Hepatocyte (in vitro differentiated cells): ENCODE measurements at regions not wholly inside any gene's neighbourhood (a gene's known extent, or its start where the extent isn't known, plus 50 kb on each side); places are given as distances from the start of the nearest gene placed in this dataset.

Experiments
- DNase-seq: peaks from one replicate; pipeline ENCODE4 v3.0.0-alpha.2; 2016; ENCODE audit warnings: low spot score
- H2AFZ ChIP-seq: fragments of 200-600 bp; sonication (generic); 2 replicates; pipeline ENCODE4 v1.6.0; 2016; ENCODE audit warnings: antibody characterized with exemption, mild to moderate bottlenecking
- H3K27ac ChIP-seq: fragments of 200-600 bp; sonication (generic); 2 replicates; pipeline ENCODE4 v1.5.1; 2016; ENCODE audit warnings: mild to moderate bottlenecking
- H3K27me3 ChIP-seq: fragments of 200-600 bp; sonication (generic); 2 replicates; pipeline ENCODE4 v1.6.1; 2016
- H3K36me3 ChIP-seq: fragments of 200-600 bp; sonication (generic); replicated peaks from 2 replicates; pipeline ENCODE4 v1.5.1; 2016; ENCODE audit warnings: low read depth; ENCODE audit not compliant: insufficient read depth
- H3K4me1 ChIP-seq: fragments of 200-600 bp; sonication (generic); 2 replicates; pipeline ENCODE4 v1.5.1; 2016; ENCODE audit warnings: mild to moderate bottlenecking, moderate library complexity; ENCODE audit not compliant: insufficient read depth
- H3K4me2 ChIP-seq: fragments of 200-600 bp; sonication (generic); 2 replicates; pipeline ENCODE4 v1.6.0; 2016
- H3K4me3 ChIP-seq: fragments of 200-600 bp; sonication (generic); 2 replicates; pipeline ENCODE4 v1.5.1; 2016; ENCODE audit warnings: mild to moderate bottlenecking
- H3K79me2 ChIP-seq: fragments of 200-600 bp; sonication (generic); 2 replicates; pipeline ENCODE4 v1.6.0; 2017; ENCODE audit warnings: mild to moderate bottlenecking
- H3K9me2 ChIP-seq: fragments of 200-600 bp; sonication (generic); replicated peaks from 2 replicates; pipeline ENCODE4 v1.6.0; 2017; ENCODE audit warnings: mild to moderate bottlenecking; ENCODE audit not compliant: insufficient read depth
- H3K9me3 ChIP-seq: fragments of 200-600 bp; sonication (generic); 2 replicates; pipeline ENCODE4 v1.5.1; 2016; ENCODE audit warnings: low read depth, mild to moderate bottlenecking
- H4K20me1 ChIP-seq: fragments of 200-600 bp; sonication (generic); 2 replicates; pipeline ENCODE4 v1.6.0; 2016; ENCODE audit warnings: mild to moderate bottlenecking; ENCODE audit not compliant: insufficient read depth, poor library complexity, severe bottlenecking
- CTCF ChIP-seq: fragments of 200-600 bp; sonication (generic); IDR thresholded peaks from 2 replicates; pipeline ENCODE4 v1.5.1; 2016; ENCODE audit warnings: antibody characterized with exemption, mild to moderate bottlenecking; ENCODE audit not compliant: poor library complexity
- EZH2 ChIP-seq: fragments of 200-600 bp; sonication (generic); IDR thresholded peaks from 2 replicates; pipeline ENCODE4 v1.6.1; 2016; ENCODE audit warnings: antibody characterized with exemption, mild to moderate bottlenecking, borderline replicate concordance
- EZH2phosphoT487 ChIP-seq: fragments of 200-600 bp; sonication (generic); IDR thresholded peaks from one replicate; pipeline ENCODE4 v1.6.1; 2018; ENCODE audit warnings: antibody characterized with exemption, mild to moderate bottlenecking, low read depth, moderate library complexity; ENCODE audit not compliant: unreplicated experiment, severe bottlenecking
- WGBS: methylation state at CpG from one replicate; pipeline ENCODE4 v1.1.6; 2016; ENCODE audit warnings: low lambda C conversion rate; ENCODE audit errors: missing lambda C conversion rate; 5-methylcytosine and 5-hydroxymethylcytosine counted together

DNA sequence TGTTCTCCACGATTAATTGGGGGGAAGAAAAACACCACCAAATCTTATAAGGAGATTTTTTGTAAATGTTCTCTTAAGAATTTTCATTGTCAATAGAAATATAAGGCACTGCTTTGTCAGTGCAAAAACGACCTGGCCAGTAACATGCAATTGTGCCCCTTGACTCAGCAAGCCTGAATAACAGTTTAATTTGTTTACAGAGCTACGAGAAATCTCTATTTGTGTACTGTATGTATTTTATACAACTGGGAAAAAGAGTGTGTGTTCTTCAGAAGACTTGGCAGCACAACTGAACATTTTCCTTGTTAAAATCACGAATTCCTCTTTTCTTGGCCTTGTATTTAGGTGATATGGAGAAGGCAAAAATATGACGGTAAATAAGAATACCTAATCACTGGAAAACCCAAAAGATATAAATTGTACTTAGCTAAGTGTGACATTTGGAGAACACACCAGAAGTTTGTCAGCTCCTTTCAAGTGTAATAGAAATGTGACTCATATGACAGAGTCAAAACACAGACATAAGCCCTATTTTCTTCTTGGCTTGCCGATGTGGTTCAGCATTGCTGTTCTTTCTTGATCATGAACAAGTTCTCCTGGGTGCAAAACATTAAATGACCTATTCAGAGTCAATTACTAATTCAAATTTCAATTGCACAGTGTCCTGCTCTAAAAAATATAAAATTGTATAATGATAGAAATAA, 945.0 kb upstream of the INTU start:
- no peaks in the 10 kb centered on the region for H3K9me2 ChIP-seq
- no peak overlapping the region for H3K4me3 ChIP-seq
- H3K9me3 ChIP-seq, result no peaks in the 10 kb centered on the region
- TF ChIP-seq EZH2phosphoT487 (no peak), CTCF (no peak), EZH2 (no peak)
- no peak overlapping the region for H3K27ac ChIP-seq
- H3K79me2 ChIP-seq, result no peaks in the 10 kb centered on the region
- no peaks in the 10 kb centered on the region for H3K27me3 ChIP-seq
- no peak for DNase-seq
- H3K36me3 ChIP-seq, result no peaks in the 10 kb centered on the region
- no peaks in the 10 kb centered on the region for H4K20me1 ChIP-seq
- H3K4me1 ChIP-seq, result no peaks in the 10 kb centered on the region
- WGBS, result 58% methylated on average over 6 of the region's 6 CpGs
- no peak overlapping the region for H2AFZ ChIP-seq
- no peak overlapping the region for H3K4me2 ChIP-seq

DNA sequence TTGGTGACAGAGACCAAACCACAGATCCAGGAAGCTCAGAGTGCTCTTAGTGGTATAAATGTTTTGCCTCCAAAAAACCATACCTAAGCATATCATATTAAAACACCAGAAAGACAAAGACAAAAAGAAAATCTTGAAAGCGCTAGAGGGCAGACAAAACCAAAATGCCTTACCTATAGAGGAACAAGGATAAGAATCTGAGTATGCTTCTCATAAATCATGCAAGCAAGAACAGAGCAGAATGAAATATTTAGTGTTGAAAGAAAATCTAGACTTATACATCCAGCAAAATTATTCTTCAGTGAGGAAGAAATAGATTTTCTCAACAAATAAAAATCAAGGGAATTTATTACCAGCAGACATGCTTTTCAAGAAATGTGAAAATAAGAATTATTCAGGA, 941.0 kb upstream of the INTU start:
- Histone ChIP-seq H3K4me3 (no peak overlapping the region), H3K4me1 (no peaks in the 10 kb centered on the region), H3K27me3 (no peaks in the 10 kb centered on the region), H3K9me2 (no peaks in the 10 kb centered on the region), H3K79me2 (no peaks in the 10 kb centered on the region), H3K9me3 (no peaks in the 10 kb centered on the region), H3K4me2 (no peak overlapping the region), H2AFZ (no peak overlapping the region), H3K36me3 (no peaks in the 10 kb centered on the region), H3K27ac (no peak overlapping the region), H4K20me1 (no peaks in the 10 kb centered on the region)
- TF ChIP-seq EZH2, result no peak
- no peak for DNase-seq
- WGBS, result 94% methylated on average over 1 of the region's 1 CpG

DNA sequence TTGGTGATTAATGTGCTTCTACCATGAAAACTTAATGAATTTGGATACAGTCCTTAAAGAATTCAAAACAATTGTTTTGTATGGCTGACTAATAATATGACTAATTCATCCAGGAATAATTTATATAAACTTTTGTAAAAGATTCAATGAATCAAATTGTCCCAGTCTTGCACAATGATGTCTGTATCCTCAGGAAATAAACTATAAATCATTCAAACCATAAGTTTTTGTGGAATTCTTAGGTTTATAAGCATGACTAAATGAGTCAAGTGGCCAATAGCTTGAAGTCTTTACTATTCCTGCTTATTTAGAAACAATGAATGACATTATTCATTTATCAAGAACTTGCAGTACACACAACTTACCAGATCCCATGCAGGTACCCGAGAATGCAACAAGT, 935.0 kb upstream of the INTU start:
- Histone ChIP-seq H3K36me3 (no peaks in the 10 kb centered on the region), H3K9me3 (no peaks in the 10 kb centered on the region), H3K27ac (no peak overlapping the region), H3K4me2 (no peak overlapping the region), H3K27me3 (no peaks in the 10 kb centered on the region), H3K9me2 (no peaks in the 10 kb centered on the region), H3K4me1 (no peaks in the 10 kb centered on the region), H4K20me1 (no peaks in the 10 kb centered on the region), H3K4me3 (no peak overlapping the region), H3K79me2 (no peaks in the 10 kb centered on the region), H2AFZ (no peak overlapping the region)
- TF ChIP-seq EZH2 (no peak), EZH2phosphoT487 (no peak), CTCF (no peak)
- DNase-seq, result no peak
- 85% methylated on average over 1 of the region's 1 CpG for WGBS

- TF ChIP-seq CTCF (no peak), EZH2phosphoT487 (no peak), EZH2 (no peak)
- WGBS, result 96% methylated on average over 3 of the region's 3 CpGs
- no peaks in the 10 kb centered on the region for H4K20me1 ChIP-seq
Observed at GRCh38 chr4:126698224-126698623, 934.5 kb upstream of the INTU start.

More at GRCh38 chr4:126698224-126698623, 934.5 kb upstream of the INTU start:
- no peaks in the 10 kb centered on the region for H3K27me3 ChIP-seq
- H3K4me3 ChIP-seq, result no peak overlapping the region
- H3K9me3 ChIP-seq, result no peaks in the 10 kb centered on the region
- no peaks in the 10 kb centered on the region for H3K36me3 ChIP-seq
- H3K4me2 ChIP-seq, result no peak overlapping the region
- H3K27ac ChIP-seq, result no peak overlapping the region
- H3K9me2 ChIP-seq, result no peaks in the 10 kb centered on the region
- H3K4me1 ChIP-seq, result no peaks in the 10 kb centered on the region
- no peak for DNase-seq
- H2AFZ ChIP-seq, result no peak overlapping the region
- H3K79me2 ChIP-seq, result no peaks in the 10 kb centered on the region
